Gastroesophageal sphincter (tissue), 4 donors: ENCODE measurements at regions not wholly inside any gene's neighbourhood (a gene's known extent, or its start where the extent isn't known, plus 50 kb on each side); places are given as distances from the start of the nearest gene placed in this dataset.

Experiments
- ATAC-seq: fragments of 150-250 bp; one replicate; pipeline ENCODE4 v1.9.1; 2016; ENCODE audit warnings: mild to moderate bottlenecking, moderate library complexity
- H3K27ac ChIP-seq, 4 donors: fragments of 200-600 bp; sonication (generic) in 3 of 4; 1 replicate in 3 of 4; 2 replicates in 1 of 4; pipeline ENCODE4 v1.5.1; 2016 to 2019
- H3K27me3 ChIP-seq: fragments of 200-600 bp; sonication (generic); one replicate; pipeline ENCODE4 v1.5.1; 2019
- H3K36me3 ChIP-seq, 2 donors: fragments of 200-600 bp; sonication (generic); one replicate each; pipeline ENCODE4 v1.5.1; 2019; ENCODE audit warnings: control low read depth in 1 of 2
- H3K4me1 ChIP-seq, 3 donors: fragments of 200-600 bp; sonication (generic); 1 replicate in 2 of 3; 2 replicates in 1 of 3; pipeline ENCODE4 v1.5.1; 2016 to 2019; ENCODE audit warnings: control low read depth in 2 of 3
- H3K4me3 ChIP-seq, 2 donors: fragments of 200-600 bp; sonication (generic); one replicate each; pipeline ENCODE4 v1.5.1; 2019; ENCODE audit warnings: mild to moderate bottlenecking in 1 of 2, moderate library complexity in 1 of 2
- H3K9me3 ChIP-seq, 3 donors: fragments of 200-600 bp; sonication (generic); one replicate each; pipeline ENCODE4 v1.5.1; 2017 to 2019; ENCODE audit warnings: control low read depth in 2 of 3
- CTCF ChIP-seq, 4 experiments: fragments of 200-600 bp in 2 of 4; fragments of 450-650 bp in 2 of 4; sonication (generic) in 1 of 4; IDR thresholded peaks; one replicate each; pipeline ENCODE4 v1.5.1; 2017 to 2019; ENCODE audit warnings: antibody characterized with exemption in 4 of 4, mild to moderate bottlenecking in 2 of 4, moderate library complexity in 2 of 4
- EP300 ChIP-seq: sonication (generic); formaldehyde crosslinking; IDR thresholded peaks from one replicate; pipeline ENCODE4 v1.6.1; 2017; ENCODE audit warnings: antibody characterized with exemption, mild to moderate bottlenecking
- POLR2A ChIP-seq, 2 donors: fragments of 450-650 bp; IDR thresholded peaks; one replicate each; pipeline ENCODE4 v1.6.1; 2017; ENCODE audit warnings: antibody characterized with exemption in 2 of 2, mild to moderate bottlenecking in 2 of 2, moderate library complexity in 1 of 2
- POLR2AphosphoS5 ChIP-seq: sonication (generic); formaldehyde crosslinking; IDR thresholded peaks from one replicate; pipeline ENCODE4 v1.6.1; 2017; ENCODE audit warnings: antibody characterized with exemption
- WGBS, 2 donors: methylation state at CpG; one replicate each; pipeline ENCODE4 v1.1.5; 2018; ENCODE audit warnings: low coverage in 1 of 2; 5-methylcytosine and 5-hydroxymethylcytosine counted together

GRCh38 chr14:100416921-100417860 lies 94.1 kb downstream of the SLC25A47 start:
- Histone ChIP-seq H3K4me1 (peaks cover 0 to 4% (median 3%) of the 10 kb centered on the region in 3 donors), H3K27ac (no peak overlapping the region), H3K9me3 (no peaks in the 10 kb centered on the region), H3K4me3 (no peak overlapping the region), H3K27me3 (no peaks in the 10 kb centered on the region), H3K36me3 (no peaks in the 10 kb centered on the region)
- peak; percentile 71 for ATAC-seq
- WGBS, 2 donors = 59 to 67% methylated on average over 5 to 7 of the region's 13 CpGs
- TF ChIP-seq POLR2AphosphoS5 = no peak
- TF ChIP-seq POLR2A (IDR thresholded peaks at IDR 0.05) = no peak
- no peak for TF ChIP-seq EP300
- TF ChIP-seq CTCF (IDR thresholded peaks at IDR 0.05) = peak in 3 of 4 experiments; percentile 27 to 33 (median 32)

- WGBS, 2 donors = 94 to 100% methylated on average over 1 to 2 of the region's 4 CpGs
- Histone ChIP-seq H3K27ac (no peak overlapping the region), H3K4me3 (no peak overlapping the region), H3K9me3 (no peaks in the 10 kb centered on the region), H3K36me3 (no peaks in the 10 kb centered on the region), H3K4me1 (peaks cover 0 to 9% (median 4%) of the 10 kb centered on the region in 3 donors), H3K27me3 (no peaks in the 10 kb centered on the region)
- no peak for ATAC-seq
- TF ChIP-seq POLR2AphosphoS5 = no peak
- TF ChIP-seq EP300 = no peak
- TF ChIP-seq POLR2A (IDR thresholded peaks at IDR 0.05) = no peak
- no peak for TF ChIP-seq CTCF (IDR thresholded peaks at IDR 0.05)
These were observed 96.7 kb downstream of the SLC25A47 start for GRCh38 chr14:100419856-100420255.

GRCh38 chr14:100421756-100422470 lies 98.8 kb downstream of the SLC25A47 start:
- 60% methylated on average over 1 of the region's 2 CpGs; no CpG with 5 or more reads in 1 of the 2 donors for WGBS, 2 donors
- ATAC-seq = no peak
- Histone ChIP-seq H3K4me3 (no peak overlapping the region), H3K27ac (no peak overlapping the region), H3K27me3 (no peaks in the 10 kb centered on the region), H3K4me1 (peaks cover 0 to 9% (median 0%) of the 10 kb centered on the region in 3 donors), H3K36me3 (no peaks in the 10 kb centered on the region), H3K9me3 (no peaks in the 10 kb centered on the region)
- TF ChIP-seq POLR2AphosphoS5 (no peak), EP300 (no peak), CTCF (IDR thresholded peaks at IDR 0.05) (no peak), POLR2A (IDR thresholded peaks at IDR 0.05) (no peak)

- H3K36me3 ChIP-seq = no peaks in the 10 kb centered on the region
- no peaks in the 10 kb centered on the region for H3K27me3 ChIP-seq
- H3K9me3 ChIP-seq = no peaks in the 10 kb centered on the region
- H3K4me1 ChIP-seq = peaks cover 0 to 9% (median 0%) of the 10 kb centered on the region in 3 donors
- H3K27ac ChIP-seq = no peak overlapping the region
- no peak for TF ChIP-seq CTCF (IDR thresholded peaks at IDR 0.05)
- no peak for TF ChIP-seq POLR2AphosphoS5
- no peak for TF ChIP-seq EP300
- TF ChIP-seq POLR2A (IDR thresholded peaks at IDR 0.05) = no peak
- H3K4me3 ChIP-seq = no peak overlapping the region
- WGBS, 2 donors = 57 to 82% methylated on average over 8 to 12 of the region's 12 CpGs
- no peak for ATAC-seq
These were observed 99.6 kb downstream of the SLC25A47 start for GRCh38 chr14:100422556-100423316.
